BLaER1 treated with 17β-estradiol and CSF1 and Interleukin-3, amounts not matched to agents 10 nM and 100 nM (cell line): ENCODE measurements at regions not wholly inside any gene's neighbourhood (a gene's known extent, or its start where the extent isn't known, plus 50 kb on each side); places are given as distances from the start of the nearest gene placed in this dataset.

Source experiments
- H3K27ac ChIP-seq, 11 experiments: shearing (Covaris generic); formaldehyde crosslinking; 2 replicates each; pipeline ENCODE4 v1.8.1; 2022
- H3K27me3 ChIP-seq, 11 experiments: shearing (Covaris generic); formaldehyde crosslinking; 2 replicates each; pipeline ENCODE4 v1.8.1; 2022
- H3K36me3 ChIP-seq, 11 experiments: shearing (Covaris generic); formaldehyde crosslinking; 2 replicates each; pipeline ENCODE4 v1.8.1; 2022
- H3K4me1 ChIP-seq, 10 experiments: shearing (Covaris generic); formaldehyde crosslinking; 2 replicates each; pipeline ENCODE4 v1.8.1; 2022
- H3K4me2 ChIP-seq, 11 experiments: shearing (Covaris generic); formaldehyde crosslinking; 2 replicates each; pipeline ENCODE4 v1.8.1; 2022
- H3K4me3 ChIP-seq, 10 experiments: shearing (Covaris generic); formaldehyde crosslinking; 2 replicates each; pipeline ENCODE4 v1.8.1; 2022
- H3K9ac ChIP-seq, 11 experiments: shearing (Covaris generic); formaldehyde crosslinking; 2 replicates each; pipeline ENCODE4 v1.8.1; 2022
- H3K9me3 ChIP-seq, 11 experiments: shearing (Covaris generic); formaldehyde crosslinking; replicated peaks in 1 of 11; 2 replicates each; pipeline ENCODE4 v1.8.1; 2022
- H4K20me1 ChIP-seq, 11 experiments: shearing (Covaris generic); formaldehyde crosslinking; 2 replicates each; pipeline ENCODE4 v1.8.1; 2022
- Cebpa-rat ChIP-seq, 11 experiments: shearing (Covaris generic); IDR thresholded peaks; 2 replicates each; pipeline ENCODE4 v1.8.1; 2022

DNA sequence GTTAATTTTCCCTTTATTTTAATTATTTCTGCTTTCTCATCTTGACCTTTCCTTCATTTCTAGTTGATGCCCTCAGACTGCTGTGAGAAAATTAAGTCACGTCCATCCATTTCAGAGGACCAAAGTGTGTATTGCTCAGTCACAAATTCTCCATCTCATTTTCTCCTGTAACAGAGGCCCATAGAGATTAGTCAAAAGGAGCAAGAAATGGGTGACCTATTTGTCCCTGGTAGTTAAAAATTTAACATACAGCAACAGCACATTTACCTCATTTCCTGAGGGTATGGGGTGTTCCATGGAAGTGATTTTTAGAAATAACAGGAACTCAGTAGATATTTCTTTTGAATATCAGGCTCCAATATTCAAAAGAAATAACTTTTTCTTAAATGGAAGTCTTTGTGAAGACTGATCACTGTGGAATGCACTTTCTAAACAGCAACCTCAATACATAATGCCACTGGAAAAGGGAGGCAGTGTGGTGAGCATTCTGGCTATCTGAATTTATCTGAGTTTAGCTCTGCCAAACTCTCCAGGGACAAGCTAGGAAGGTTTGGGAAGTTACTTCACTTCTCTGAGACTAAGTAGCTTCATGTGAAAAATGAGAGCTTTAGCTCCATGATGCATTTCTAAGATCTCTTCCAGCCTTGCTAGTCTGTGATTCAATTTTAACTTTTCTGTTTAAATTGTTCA, 808.2 kb downstream of the SQOR start:
- H3K27ac ChIP-seq, result no peak overlapping the region
- H3K9ac ChIP-seq, result no peak overlapping the region
- no peak overlapping the region for H3K4me3 ChIP-seq
- no peaks in the 10 kb centered on the region for H3K27me3 ChIP-seq
- TF ChIP-seq Cebpa-rat (IDR thresholded peaks at IDR 0.05), result no peak
- no peaks in the 10 kb centered on the region for H3K36me3 ChIP-seq
- H3K9me3 ChIP-seq, result peaks cover 0 to 7% (median 0%) of the 10 kb centered on the region in 11 experiments; a peak in 1 of 22 replicates
- H4K20me1 ChIP-seq, result no peaks in the 10 kb centered on the region
- no peaks in the 10 kb centered on the region for H3K4me1 ChIP-seq
- no peak overlapping the region for H3K4me2 ChIP-seq

DNA sequence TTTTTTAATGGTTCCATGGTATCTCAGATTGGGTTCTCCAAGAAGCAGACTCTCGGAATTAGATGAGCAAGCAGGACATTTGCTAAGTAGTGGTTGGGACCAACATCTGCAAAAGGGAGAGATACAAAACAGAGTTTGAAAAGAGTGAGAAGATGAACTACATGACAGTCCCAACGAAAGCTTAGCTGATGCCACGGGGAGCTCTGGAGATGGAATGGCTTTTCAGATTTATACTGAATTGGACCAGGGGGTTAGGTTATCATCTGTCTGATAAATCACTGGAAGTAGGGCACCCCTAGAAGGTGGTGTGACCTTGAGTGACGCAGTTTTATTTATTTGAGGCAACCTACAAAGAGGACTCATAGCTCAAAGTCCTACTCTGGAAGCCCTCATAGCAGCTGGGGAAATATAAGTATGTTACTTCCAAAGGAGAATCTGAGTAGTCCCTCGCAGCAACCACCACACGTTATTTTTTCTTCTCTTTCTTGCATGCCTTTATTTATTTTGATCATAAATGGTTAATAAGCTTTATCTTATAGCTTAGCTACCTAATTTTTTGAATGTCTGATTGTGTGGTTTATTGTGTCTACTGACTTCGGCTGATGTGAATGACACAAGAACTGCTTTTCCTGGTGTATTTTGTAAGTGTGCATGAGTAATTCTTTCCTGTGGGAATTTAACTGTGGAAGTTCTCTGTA, 815.4 kb downstream of the SQOR start:
- Histone ChIP-seq H3K27me3 (no peaks in the 10 kb centered on the region), H3K9ac (no peak overlapping the region), H4K20me1 (no peaks in the 10 kb centered on the region), H3K27ac (no peak overlapping the region), H3K4me1 (no peaks in the 10 kb centered on the region), H3K9me3 (peaks cover 0 to 2% (median 0%) of the 10 kb centered on the region in 11 experiments; a peak in 1 of 22 replicates), H3K4me3 (no peak overlapping the region), H3K36me3 (no peaks in the 10 kb centered on the region), H3K4me2 (no peak overlapping the region)
- TF ChIP-seq Cebpa-rat (IDR thresholded peaks at IDR 0.05), result no peak

- no peaks in the 10 kb centered on the region for H4K20me1 ChIP-seq
- H3K27ac ChIP-seq, result no peak overlapping the region
- H3K9me3 ChIP-seq, result no peaks in the 10 kb centered on the region
- H3K4me1 ChIP-seq, result no peaks in the 10 kb centered on the region
- TF ChIP-seq Cebpa-rat (IDR thresholded peaks at IDR 0.05), result no peak
- H3K4me3 ChIP-seq, result no peak overlapping the region
- H3K9ac ChIP-seq, result no peak overlapping the region
- H3K4me2 ChIP-seq, result no peak overlapping the region
- H3K36me3 ChIP-seq, result no peaks in the 10 kb centered on the region
- no peaks in the 10 kb centered on the region for H3K27me3 ChIP-seq
These were observed 816.0 kb downstream of the SQOR start for GRCh38 chr15:46450810-46451182.

DNA sequence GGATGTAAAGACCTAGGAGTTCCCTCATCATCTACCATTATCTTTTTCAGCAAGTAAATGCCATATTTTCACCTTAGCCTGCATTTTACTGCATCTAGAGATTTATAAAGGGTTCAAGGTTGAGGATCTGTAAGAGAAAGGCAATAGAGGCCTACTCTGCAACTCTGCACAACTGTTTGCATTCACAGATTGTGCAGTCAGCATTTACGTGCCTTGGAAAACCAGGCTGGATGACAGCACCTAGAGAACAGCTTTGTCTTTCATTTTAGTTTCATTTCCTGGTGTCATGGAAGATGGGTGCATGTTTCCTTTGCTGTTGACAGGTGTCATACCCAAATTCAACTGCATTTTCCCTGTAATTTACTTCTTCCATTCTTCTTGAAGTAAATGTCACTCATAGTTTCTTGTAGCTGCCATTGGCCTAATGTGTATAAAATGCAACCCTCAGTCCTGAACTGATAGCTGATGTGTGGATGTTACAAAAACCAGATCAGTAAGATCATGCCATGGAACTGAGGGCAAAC, 817.5 kb downstream of the SQOR start:
- Histone ChIP-seq H3K9ac (no peak overlapping the region), H3K4me3 (no peak overlapping the region), H3K27me3 (no peaks in the 10 kb centered on the region), H4K20me1 (no peaks in the 10 kb centered on the region), H3K4me1 (no peaks in the 10 kb centered on the region), H3K27ac (no peak overlapping the region), H3K36me3 (no peaks in the 10 kb centered on the region), H3K9me3 (no peaks in the 10 kb centered on the region), H3K4me2 (no peak overlapping the region)
- TF ChIP-seq Cebpa-rat (IDR thresholded peaks at IDR 0.05), result no peak

DNA sequence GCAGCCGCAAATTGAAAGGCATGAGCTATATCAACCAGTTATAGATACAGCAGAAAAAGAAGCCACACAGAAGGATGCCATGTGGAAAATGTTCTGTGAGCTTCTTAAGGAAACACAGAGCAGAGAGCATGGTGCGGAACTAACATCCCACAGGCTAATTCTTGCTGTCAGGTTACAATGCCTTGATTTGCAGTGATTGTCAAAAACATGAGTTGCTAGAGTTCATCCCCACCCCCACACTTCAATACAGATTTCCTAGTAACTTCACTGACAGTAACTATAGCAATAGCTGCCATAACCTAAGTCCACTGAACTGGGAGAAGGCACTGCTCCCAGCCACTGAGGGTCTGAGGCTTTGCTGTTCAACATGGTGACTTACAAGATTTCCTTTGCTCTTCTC, 821.6 kb downstream of the SQOR start:
- Histone ChIP-seq H4K20me1 (no peaks in the 10 kb centered on the region), H3K4me3 (no peak overlapping the region), H3K9ac (no peak overlapping the region), H3K4me1 (peaks cover 0 to 9% (median under 1%) of the 10 kb centered on the region in 10 experiments; a peak in 10 of 20 replicates), H3K27ac (no peak overlapping the region), H3K27me3 (no peaks in the 10 kb centered on the region), H3K4me2 (no peak overlapping the region), H3K36me3 (no peaks in the 10 kb centered on the region), H3K9me3 (no peaks in the 10 kb centered on the region)
- no peak for TF ChIP-seq Cebpa-rat (IDR thresholded peaks at IDR 0.05)

- H3K36me3 ChIP-seq, result no peaks in the 10 kb centered on the region
- no peaks in the 10 kb centered on the region for H4K20me1 ChIP-seq
- peak overlapping the region in 4 of 11 experiments; percentile 21 to 59 (median 32); a peak in 6 of 22 replicates for H3K27ac ChIP-seq
- no peak overlapping the region for H3K9ac ChIP-seq
- H3K4me2 ChIP-seq, result peak overlapping the region in 3 of 11 experiments; percentile 8 to 53 (median 35); a peak in 2 of 22 replicates
- H3K4me3 ChIP-seq, result no peak overlapping the region
- no peaks in the 10 kb centered on the region; a peak in 1 of 22 replicates for H3K9me3 ChIP-seq
- no peak for TF ChIP-seq Cebpa-rat (IDR thresholded peaks at IDR 0.05)
- no peaks in the 10 kb centered on the region for H3K27me3 ChIP-seq
- H3K4me1 ChIP-seq, result peaks cover 0 to 14% (median 4%) of the 10 kb centered on the region in 10 experiments; a peak in 11 of 20 replicates
These were observed 825.7 kb downstream of the SQOR start for GRCh38 chr15:46460431-46461094.

GRCh38 chr15:46461416-46461815, 826.6 kb downstream of the SQOR start:
- Histone ChIP-seq H4K20me1 (no peaks in the 10 kb centered on the region), H3K4me2 (peak overlapping the region in 8 of 11 experiments; percentile 3 to 53 (median 32); a peak in 13 of 22 replicates)

GRCh38 chr15:46467041-46467440, 832.2 kb downstream of the SQOR start:
- Histone ChIP-seq H4K20me1 (no peaks in the 10 kb centered on the region), H3K4me1 (peaks cover 0 to 4% (median 0%) of the 10 kb centered on the region in 10 experiments; a peak in 4 of 20 replicates), H3K4me3 (no peak overlapping the region), H3K27ac (no peak overlapping the region), H3K4me2 (no peak overlapping the region), H3K27me3 (no peaks in the 10 kb centered on the region), H3K36me3 (no peaks in the 10 kb centered on the region), H3K9ac (no peak overlapping the region), H3K9me3 (no peaks in the 10 kb centered on the region; a peak in 1 of 22 replicates)
- no peak for TF ChIP-seq Cebpa-rat (IDR thresholded peaks at IDR 0.05)

More at GRCh38 chr15:46461416-46461815, 826.6 kb downstream of the SQOR start:
- peak overlapping the region in 4 of 11 experiments; percentile 25 to 64 (median 52); a peak in 7 of 22 replicates for H3K27ac ChIP-seq
- no peaks in the 10 kb centered on the region; a peak in 1 of 22 replicates for H3K9me3 ChIP-seq
- TF ChIP-seq Cebpa-rat (IDR thresholded peaks at IDR 0.05), result peak in 1 of 11 experiments; percentile 69; a peak in 2 of 22 replicates
- no peak overlapping the region for H3K4me3 ChIP-seq
- H3K27me3 ChIP-seq, result no peaks in the 10 kb centered on the region
- H3K4me1 ChIP-seq, result peaks cover 0 to 17% (median 4%) of the 10 kb centered on the region in 10 experiments; a peak in 11 of 20 replicates
- H3K36me3 ChIP-seq, result no peaks in the 10 kb centered on the region
- no peak overlapping the region for H3K9ac ChIP-seq

GRCh38 chr15:46471096-46471495, 836.3 kb downstream of the SQOR start:
- Histone ChIP-seq H3K9ac (no peak overlapping the region), H3K27ac (no peak overlapping the region), H4K20me1 (no peaks in the 10 kb centered on the region), H3K36me3 (no peaks in the 10 kb centered on the region), H3K4me2 (no peak overlapping the region), H3K9me3 (peaks cover 0 to 5% (median 0%) of the 10 kb centered on the region in 11 experiments; a peak in 3 of 22 replicates), H3K4me3 (no peak overlapping the region), H3K4me1 (0 out of 20 replicates have a peak, but pooled peaks cover 0 to under 1% (median 0%) of the 10 kb centered on the region in 10 experiments), H3K27me3 (no peaks in the 10 kb centered on the region)
- TF ChIP-seq Cebpa-rat (IDR thresholded peaks at IDR 0.05), result no peak
